ENCODE measurements at regions not wholly inside any gene's neighbourhood (a gene's known extent, or its start where the extent isn't known, plus 50 kb on each side); places are given as distances from the start of the nearest gene placed in this dataset.

DNA sequence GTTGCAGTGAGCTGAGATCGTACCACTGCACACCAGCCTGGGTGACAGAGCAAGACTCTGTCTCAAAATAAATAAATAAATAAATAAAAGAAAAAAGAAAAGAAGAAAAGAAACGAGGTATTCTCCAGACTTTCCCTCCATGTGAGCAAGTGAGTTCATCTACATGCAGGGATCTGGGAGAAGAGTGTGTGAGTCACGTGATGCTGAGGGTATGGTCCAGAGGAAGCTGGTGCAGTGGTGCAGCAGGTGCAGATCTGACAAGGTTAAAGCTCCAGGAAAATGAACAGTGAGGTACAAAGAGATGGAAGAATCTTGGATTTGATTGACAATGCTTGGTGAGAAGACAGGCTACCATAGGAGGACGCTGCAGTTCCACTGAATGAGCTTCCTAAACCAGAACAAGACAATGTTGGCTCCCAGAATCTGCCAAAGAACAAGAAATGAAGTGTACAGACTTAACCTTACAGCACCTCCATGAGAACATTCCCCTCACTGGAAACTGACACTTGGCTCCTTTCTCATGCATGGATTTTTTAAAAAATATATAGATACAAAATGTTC, 79.5 kb upstream of the BTBD3 start:
- no peaks in the 10 kb centered on the region for H3K36me3 ChIP-seq
- TF ChIP-seq, protein P1, sequence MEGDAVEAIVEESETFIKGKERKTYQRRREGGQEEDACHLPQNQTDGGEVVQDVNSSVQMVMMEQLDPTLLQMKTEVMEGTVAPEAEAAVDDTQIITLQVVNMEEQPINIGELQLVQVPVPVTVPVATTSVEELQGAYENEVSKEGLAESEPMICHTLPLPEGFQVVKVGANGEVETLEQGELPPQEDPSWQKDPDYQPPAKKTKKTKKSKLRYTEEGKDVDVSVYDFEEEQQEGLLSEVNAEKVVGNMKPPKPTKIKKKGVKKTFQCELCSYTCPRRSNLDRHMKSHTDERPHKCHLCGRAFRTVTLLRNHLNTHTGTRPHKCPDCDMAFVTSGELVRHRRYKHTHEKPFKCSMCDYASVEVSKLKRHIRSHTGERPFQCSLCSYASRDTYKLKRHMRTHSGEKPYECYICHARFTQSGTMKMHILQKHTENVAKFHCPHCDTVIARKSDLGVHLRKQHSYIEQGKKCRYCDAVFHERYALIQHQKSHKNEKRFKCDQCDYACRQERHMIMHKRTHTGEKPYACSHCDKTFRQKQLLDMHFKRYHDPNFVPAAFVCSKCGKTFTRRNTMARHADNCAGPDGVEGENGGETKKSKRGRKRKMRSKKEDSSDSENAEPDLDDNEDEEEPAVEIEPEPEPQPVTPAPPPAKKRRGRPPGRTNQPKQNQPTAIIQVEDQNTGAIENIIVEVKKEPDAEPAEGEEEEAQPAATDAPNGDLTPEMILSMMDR (IDR thresholded peaks at IDR 0.05), result no peak
- TF ChIP-seq POLR2A (IDR thresholded peaks at IDR 0.05), result no peak
- ATAC-seq, result no peak
- H3K27ac ChIP-seq, result no peak overlapping the region
- DNase-seq, result no peak
- 69 to 83% (median 78%) methylated on average over 4 of the region's 4 CpGs for WGBS, 4 donors
- no peaks in the 10 kb centered on the region for H3K4me1 ChIP-seq
- intact Hi-C loops (cut with DNase I), result no loop called here
- H3K4me3 ChIP-seq, result no peak overlapping the region
- H3K27me3 ChIP-seq, result no peaks in the 10 kb centered on the region
- H3K9me3 ChIP-seq, result peaks cover 0 to 9% (median 0%) of the 10 kb centered on the region in 12 donors

DNA sequence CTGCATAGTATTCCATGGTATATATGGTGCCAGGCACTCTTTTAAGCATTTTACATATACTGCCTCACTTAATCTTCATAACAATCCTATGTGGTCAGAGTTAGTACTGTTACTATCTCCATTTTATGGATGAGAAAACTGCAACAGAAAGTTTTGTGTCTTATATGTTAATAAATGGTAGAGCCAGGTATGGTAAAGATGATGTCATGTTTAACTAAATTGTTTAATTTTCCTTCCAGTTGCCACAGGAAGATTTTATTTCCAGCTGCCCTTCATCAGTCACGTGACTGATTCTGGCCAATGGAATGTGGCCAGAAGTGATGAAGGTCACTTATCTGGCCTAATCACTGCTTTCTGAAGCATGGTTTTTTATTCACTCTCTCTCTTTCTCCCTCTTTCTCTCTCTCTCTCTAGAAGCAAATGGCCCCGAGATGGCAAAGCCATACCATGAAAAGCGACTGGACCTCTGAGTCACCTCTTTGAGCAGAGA, 75.7 kb upstream of the BTBD3 start:
- intact Hi-C loops (cut with DNase I), result no loop called here
- no peak for DNase-seq
- H3K4me1 ChIP-seq, result no peaks in the 10 kb centered on the region
- no peaks in the 10 kb centered on the region for H3K27me3 ChIP-seq
- no peaks in the 10 kb centered on the region for H3K9me3 ChIP-seq
- H3K27ac ChIP-seq, result no peak overlapping the region
- TF ChIP-seq POLR2A (IDR thresholded peaks at IDR 0.05), result no peak
- TF ChIP-seq, protein P1 (IDR thresholded peaks at IDR 0.05), result no peak
- H3K4me3 ChIP-seq, result no peak overlapping the region
- whole genome bisulfite sequencing, 4 donors, result 76 to 83% (median 80%) methylated on average over 3 of the region's 3 CpGs
- ATAC-seq, result no peak
- H3K36me3 ChIP-seq, result no peaks in the 10 kb centered on the region

DNA sequence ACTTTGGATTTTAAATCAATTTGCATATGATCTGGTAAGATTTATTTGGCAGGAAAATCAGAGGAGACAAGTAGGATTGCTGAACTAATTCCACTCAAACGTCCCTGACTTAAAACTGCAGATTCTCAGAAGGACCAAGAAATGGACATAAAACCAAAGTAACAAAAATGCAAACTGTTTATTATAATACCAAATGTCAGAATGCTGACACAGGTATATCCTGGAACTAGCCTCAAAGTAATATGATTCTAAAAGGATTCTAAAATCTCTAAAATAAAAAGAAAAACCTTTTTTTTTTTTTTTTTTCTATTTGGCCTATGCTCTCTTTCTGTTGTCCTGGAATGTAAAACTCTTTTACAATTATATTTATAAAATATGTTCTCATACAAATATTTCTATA, 74.4 kb upstream of the BTBD3 start:
- 79 to 85% (median 80%) methylated on average over 1 of the region's 1 CpG for WGBS, 4 donors
- H3K27me3 ChIP-seq, result no peaks in the 10 kb centered on the region
- intact Hi-C loops (cut with DNase I), result no loop called here
- no peaks in the 10 kb centered on the region for H3K4me1 ChIP-seq
- TF ChIP-seq, protein P1 (IDR thresholded peaks at IDR 0.05), result no peak
- H3K9me3 ChIP-seq, result no peaks in the 10 kb centered on the region
- ATAC-seq, result no peak
- no peak overlapping the region for H3K4me3 ChIP-seq
- DNase-seq, result no peak
- H3K36me3 ChIP-seq, result no peaks in the 10 kb centered on the region
- no peak overlapping the region for H3K27ac ChIP-seq

DNA sequence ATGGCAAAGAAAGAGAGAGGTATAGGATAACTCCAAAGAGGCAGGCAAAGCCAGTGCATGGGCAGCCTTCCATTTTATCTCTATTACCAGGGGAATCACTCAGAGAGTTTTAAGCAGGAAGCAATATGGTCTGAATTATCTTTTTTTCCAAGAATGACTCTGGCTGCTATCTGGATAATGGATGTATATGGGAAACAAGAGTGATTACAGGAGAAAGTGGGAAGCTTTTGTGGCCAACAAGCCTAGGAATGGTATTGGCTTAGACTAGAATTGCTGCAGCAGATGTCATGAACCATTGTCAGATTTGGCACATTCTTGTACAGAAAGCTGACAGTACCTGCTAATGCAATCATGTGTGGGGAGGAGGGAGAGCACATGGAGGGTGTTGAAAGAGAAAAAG, 73.0 kb upstream of the BTBD3 start:
- ATAC-seq (no peak), DNase-seq (no peak)
- TF ChIP-seq, protein P1 (IDR thresholded peaks at IDR 0.05), result no peak
- no peak for TF ChIP-seq POLR2A (IDR thresholded peaks at IDR 0.05)
- Histone ChIP-seq H3K9me3 (no peaks in the 10 kb centered on the region), H3K36me3 (no peaks in the 10 kb centered on the region), H3K27ac (no peak overlapping the region), H3K4me3 (no peak overlapping the region), H3K4me1 (no peaks in the 10 kb centered on the region), H3K27me3 (no peaks in the 10 kb centered on the region)
- intact Hi-C loops (cut with DNase I), result no loop called here
